Heart left ventricle (tissue), 13 donors: ENCODE measurements at regions not wholly inside any gene's neighbourhood (a gene's known extent, or its start where the extent isn't known, plus 50 kb on each side); places are given as distances from the start of the nearest gene placed in this dataset.

Experiments
- POLR2A ChIP-seq, 2 donors: fragments of 450-650 bp; IDR thresholded peaks; one replicate each; pipeline ENCODE4 v1.6.1; 2017; ENCODE audit warnings: antibody characterized with exemption in 2 of 2, mild to moderate bottlenecking in 2 of 2, moderate library complexity in 2 of 2
- TF ChIP-seq, protein P1 (sequence below), 12 donors: fragments of 200-600 bp; sonication (generic) in 4 of 12; IDR thresholded peaks; one replicate each; pipeline versions ENCODE4 v1.5.0 to v1.8.0; 2018 to 2022; ENCODE audit warnings: antibody characterized with exemption in 12 of 12, mild to moderate bottlenecking in 5 of 12
- donor health status: ischemic (EF 13 %, LVEDD 7.1; RV severe dilation, severe dysfunction).
- donor health status: DM: no; HTN: yes; CAD: no.
- donor health status: DM: no; HTN: no; CAD: no.
- donor health status: ischemic (EF 25% LVEDD 6.9; RV normal size, moderate dysfunction).
- donor health status: ischemic (EF 25% LVEDD 5.7; RV mildly dilated, moderate dysfunction).
- donor health status: ischemic (EF 35%, LVEDD 5.7; RV mildly dilated, moderate dysfunction).
- donor health status: nonischemic (EF 11% LVEDD 7.7; RV severe dilation, severe dysfunction).
- donor health status: DM: yes; HTN: yes; CAD: no.
- donor health status: PGD.
- donor health status: ischemic (EF 29% LVEDD 5.4; RV normal size, mild dysfunction).
- donor health status: nonischemic (EF 23%, LVEDD 6.1; RV moderate dilation, normal function).

DNA sequence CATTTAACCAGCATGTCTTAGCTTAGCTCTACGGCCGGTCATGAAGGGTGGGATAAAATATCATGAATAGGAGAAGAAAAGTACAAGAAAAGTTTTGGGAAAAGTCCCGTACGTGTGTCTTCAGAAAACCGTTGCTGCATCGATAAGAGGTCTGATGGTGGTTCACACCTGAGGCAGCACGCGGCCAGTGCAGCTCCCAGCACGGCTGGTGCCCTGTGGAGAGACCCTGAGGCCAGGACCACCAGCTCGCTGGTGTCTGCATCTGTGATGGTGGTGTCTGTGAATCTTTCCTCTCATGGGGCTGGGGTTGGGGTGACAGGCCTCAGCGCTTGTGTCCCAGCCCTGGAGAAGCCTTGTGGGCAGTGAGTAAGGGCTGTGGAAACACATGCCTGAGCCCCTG, 148.9 kb upstream of the IRX4 start:
- TF ChIP-seq, protein P1, sequence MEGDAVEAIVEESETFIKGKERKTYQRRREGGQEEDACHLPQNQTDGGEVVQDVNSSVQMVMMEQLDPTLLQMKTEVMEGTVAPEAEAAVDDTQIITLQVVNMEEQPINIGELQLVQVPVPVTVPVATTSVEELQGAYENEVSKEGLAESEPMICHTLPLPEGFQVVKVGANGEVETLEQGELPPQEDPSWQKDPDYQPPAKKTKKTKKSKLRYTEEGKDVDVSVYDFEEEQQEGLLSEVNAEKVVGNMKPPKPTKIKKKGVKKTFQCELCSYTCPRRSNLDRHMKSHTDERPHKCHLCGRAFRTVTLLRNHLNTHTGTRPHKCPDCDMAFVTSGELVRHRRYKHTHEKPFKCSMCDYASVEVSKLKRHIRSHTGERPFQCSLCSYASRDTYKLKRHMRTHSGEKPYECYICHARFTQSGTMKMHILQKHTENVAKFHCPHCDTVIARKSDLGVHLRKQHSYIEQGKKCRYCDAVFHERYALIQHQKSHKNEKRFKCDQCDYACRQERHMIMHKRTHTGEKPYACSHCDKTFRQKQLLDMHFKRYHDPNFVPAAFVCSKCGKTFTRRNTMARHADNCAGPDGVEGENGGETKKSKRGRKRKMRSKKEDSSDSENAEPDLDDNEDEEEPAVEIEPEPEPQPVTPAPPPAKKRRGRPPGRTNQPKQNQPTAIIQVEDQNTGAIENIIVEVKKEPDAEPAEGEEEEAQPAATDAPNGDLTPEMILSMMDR (IDR thresholded peaks at IDR 0.05): no peak
- TF ChIP-seq POLR2A (IDR thresholded peaks at IDR 0.05): no peak
